Activated CD8-positive, alpha-beta memory T cell treated with anti-CD3 and anti-CD28 coated beads for 1 hour (primary cell): ENCODE measurements at regions not wholly inside any gene's neighbourhood (a gene's known extent, or its start where the extent isn't known, plus 50 kb on each side); places are given as distances from the start of the nearest gene placed in this dataset.
"Not testable (repeated sequence)": the region's sequence is repeated elsewhere in the genome, so short reads cannot be mapped to it uniquely, and the experiment has no call there.

Source experiments
- DNase-seq, 2 donors: peaks; one replicate each; pipeline ENCODE4 v3.0.0-alpha.2; 2020; ENCODE audit warnings: low read depth in 1 of 2; ENCODE audit errors: extremely low read depth in 1 of 2

- no peak for DNase-seq
These were observed 357.0 kb downstream of the TMEM121 start for GRCh38 chr14:105883066-105884005.

GRCh38 chr14:105884192-105884807 is 357.9 kb downstream of the TMEM121 start:
- not testable (repeated sequence) for DNase-seq

- no peak for DNase-seq
These were observed 358.5 kb downstream of the TMEM121 start for GRCh38 chr14:105884808-105885281.

DNA sequence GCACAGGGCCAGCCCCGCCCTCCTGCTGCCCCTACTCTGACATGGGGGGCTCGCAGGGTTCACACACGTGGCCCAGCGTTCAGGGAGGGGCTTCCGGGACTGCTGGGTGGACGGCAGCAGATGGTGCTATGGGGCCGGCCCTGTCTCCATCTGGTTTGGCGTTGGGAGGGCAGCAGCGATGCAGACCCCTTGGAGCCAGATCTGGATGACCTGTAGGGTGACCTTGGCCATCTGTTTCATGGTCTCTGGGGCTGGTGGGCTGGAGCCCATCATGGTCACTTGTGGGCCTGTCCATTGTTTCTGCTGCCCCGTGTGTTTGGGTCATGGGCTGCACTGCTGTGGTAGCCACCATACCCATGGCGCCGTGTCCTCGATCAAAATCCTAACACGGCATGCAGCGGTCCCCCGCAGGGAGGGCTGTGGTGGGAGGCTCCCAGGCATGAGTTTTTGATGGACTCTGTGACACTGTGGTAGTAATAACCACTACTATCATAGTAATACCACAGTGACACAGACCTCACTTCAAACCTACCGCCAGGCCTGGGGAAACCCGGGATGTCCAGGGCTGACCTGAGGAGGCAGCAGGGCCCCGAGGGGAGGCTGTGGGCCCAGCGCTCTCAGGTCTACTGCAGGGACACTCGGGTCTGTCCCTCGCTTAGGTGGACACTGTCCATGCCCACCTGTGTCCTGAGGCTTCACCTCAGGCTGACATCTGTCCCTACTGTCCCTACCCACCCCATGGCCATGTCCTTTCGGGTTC is 359.4 kb downstream of the TMEM121 start:
- no peak for DNase-seq

DNA sequence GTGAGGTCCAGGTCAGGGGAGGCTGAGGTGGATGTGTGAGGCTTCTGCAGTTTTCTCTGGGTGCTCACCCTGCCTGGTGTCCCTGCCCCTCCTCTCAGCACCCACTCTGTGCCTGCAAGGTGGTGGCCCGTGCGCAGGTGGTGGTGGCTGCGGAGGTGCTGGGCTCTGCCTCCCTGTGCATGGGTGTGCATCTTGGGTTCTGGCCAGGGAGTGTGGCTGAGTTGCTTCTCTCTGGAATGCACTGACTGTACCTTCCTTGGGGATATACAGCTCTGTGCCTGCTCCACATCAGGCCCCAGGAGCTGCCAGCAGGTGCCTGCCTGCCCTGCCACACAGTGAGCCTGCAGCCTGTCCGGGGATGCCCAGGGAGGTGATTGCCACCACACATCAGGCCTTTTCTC is 360.4 kb downstream of the TMEM121 start:
- DNase-seq, result not testable (repeated sequence)

- DNase-seq, result no peak
These were observed 361.3 kb downstream of the TMEM121 start for GRCh38 chr14:105887692-105888091.

- no peak for DNase-seq
These were observed 361.8 kb downstream of the TMEM121 start for GRCh38 chr14:105888151-105888550.

DNA sequence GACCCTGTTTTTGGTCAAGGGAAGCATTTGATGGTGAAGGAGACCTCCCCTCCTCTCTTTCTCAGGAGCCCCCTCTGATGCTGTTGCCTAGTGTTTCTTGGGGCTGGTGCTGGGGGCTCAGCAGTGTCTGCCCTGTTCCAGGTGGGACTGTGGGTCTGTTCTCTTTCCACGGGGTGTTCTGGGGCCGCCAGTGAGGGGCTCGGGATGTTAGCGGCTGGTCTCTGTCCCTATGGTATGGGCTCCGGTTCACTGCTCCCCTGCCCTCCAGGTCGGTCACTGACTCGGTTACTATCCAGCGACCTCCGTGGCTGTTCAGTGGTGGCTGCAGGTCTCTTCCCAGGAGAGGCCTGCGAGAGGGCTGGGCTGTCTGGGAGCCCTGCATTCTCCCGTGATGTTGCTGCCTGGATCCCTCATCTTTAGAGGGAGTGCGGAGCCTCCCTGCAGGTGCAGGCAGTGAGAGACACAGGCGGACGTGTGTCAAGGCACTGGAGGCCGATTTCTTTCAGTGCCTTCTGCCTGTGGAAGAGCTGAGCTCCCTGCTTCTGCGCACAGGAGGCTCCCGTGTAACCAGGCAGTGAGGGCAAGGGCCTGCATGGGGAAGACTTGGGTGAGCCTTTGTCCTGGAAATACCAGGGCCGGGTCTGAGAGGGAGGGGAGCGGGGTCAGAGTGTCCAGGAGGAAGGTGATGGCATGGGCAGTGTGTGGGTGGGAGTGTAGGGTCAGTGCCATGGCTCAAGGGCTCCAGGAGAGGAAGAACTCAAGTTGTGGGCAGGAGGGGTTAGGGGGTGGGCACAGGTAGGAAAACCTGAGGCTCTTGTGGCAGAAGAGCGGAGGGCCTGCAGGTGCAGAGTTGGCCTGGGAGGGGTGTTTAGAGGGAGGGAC is 362.6 kb downstream of the TMEM121 start:
- no peak for DNase-seq

- DNase-seq, result no peak
These were observed 363.5 kb downstream of the TMEM121 start for GRCh38 chr14:105889666-105890473.

DNA sequence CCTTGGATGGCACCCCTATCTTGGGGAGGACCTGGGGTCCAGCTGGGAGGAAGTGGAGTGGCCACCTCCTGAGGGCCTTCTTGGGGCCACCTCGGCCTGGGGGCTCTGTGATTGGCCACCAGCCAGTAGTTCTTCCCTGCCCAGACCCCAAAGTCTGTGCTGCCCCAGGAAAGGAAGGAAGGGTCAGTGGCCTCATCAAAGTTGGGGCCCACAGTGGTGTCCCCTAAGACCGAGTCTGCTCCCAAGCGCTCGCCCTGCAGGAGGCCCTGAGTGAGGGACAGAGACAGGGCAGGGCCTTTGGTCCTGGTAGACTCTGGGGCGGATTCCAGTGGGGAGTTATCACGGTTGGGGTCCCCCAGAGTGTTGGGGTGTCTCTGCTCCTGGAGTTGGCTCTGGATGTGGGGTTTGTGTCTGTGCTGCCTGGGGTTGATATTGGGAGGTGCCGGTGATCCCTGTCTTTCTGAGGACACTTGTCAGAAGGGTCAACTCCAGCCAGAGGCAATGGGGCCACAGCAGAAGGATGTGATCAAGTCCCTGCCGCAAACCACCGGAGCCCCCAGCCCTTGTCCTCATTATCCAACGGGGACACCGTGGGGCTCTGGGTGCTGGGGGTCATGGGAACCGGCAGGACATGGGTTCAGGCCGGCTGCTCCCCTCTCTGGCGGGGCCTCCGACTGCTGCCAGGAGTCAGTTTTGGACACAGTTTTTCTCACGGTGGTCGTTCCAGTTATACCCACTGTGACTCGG is 364.3 kb downstream of the TMEM121 start:
- no peak for DNase-seq

DNA sequence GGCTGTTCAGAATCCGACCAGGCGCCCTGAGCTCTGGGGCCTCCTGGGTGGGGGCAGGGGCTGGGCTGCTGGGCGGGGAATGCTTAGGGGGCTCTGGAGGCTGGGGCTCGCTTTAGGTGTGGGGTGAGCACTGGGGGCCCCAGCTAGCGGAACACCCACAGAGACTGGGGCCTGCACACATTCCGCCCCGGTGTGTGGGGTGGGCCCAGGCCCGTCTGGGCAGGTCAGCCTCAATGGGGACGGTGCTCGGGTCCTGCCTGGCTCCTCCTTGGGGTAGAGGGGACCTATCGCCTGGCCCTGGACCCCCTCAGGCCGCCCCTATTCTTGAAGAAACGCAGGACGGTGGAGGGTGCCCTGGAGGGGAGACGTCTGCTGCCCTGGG is 364.8 kb downstream of the TMEM121 start:
- no peak for DNase-seq

GRCh38 chr14:105891631-105892452 is 365.5 kb downstream of the TMEM121 start:
- DNase-seq, result no peak

GRCh38 chr14:105892453-105893441 is 366.4 kb downstream of the TMEM121 start:
- not testable (repeated sequence) for DNase-seq

DNA sequence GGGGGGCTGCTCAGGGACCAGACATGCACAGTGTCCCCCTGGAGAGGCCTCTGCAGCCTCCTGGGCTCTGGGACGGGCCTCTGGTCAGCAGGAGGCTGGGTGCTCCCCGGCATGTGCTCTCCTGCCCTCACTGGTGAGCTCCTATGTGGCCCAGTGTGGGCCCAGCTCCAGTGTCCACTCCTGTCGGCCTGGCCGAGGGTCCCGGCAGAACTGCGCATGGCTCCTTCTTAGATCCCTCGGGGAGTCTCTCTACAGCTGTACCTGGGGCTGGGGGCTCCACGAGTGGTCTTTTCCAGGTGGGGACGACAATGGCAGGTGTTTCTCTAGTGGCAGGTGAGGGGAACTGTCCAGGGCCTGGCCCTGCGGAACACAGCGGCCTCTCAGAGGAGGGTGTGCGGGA is 367.3 kb downstream of the TMEM121 start:
- DNase-seq, result not testable (repeated sequence)

DNA sequence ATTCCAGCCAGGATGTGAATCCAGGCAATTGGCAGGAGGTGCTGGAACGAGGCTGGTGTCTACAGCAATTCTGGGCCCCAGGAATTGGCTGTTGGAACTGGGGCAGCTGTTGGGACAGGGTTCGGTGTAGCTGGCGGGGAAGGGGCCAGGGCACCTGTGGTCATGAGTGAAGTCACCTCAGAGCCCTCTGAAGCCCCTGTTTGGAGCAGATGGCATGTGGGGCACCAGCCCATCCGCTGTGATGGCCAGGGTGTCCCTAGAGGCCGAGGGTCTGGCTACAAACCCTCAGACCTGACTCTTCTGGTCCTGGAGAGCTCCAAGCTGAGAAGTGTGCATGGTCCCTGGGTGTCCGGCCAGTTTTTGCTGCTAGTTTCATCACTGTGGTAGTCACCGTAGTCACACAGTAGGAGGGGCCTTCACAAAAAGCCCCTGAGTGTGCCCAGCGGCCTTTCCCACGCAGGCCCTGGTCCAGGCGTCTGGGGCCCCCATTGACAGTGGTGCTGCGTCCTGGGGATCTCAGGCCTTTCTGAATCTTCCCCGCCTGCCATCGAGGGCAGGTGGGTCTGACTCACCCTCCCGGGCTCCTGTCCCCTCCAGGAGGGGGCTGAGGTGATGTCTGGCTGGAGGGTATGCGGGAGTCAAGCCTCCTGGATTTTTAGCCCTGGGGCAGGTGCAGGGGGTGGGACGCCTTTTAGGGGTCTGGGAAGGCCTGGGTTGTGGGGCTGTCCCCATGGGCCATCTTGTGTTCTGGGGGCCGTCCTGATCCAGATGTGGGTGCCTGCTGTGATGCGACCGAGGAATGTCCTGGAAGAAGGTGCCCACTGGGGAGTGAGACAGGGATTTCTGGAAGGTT is 368.0 kb downstream of the TMEM121 start:
- DNase-seq, result no peak
